ENCODE measurements at regions not wholly inside any gene's neighbourhood (a gene's known extent, or its start where the extent isn't known, plus 50 kb on each side); places are given as distances from the start of the nearest gene placed in this dataset.

DNA sequence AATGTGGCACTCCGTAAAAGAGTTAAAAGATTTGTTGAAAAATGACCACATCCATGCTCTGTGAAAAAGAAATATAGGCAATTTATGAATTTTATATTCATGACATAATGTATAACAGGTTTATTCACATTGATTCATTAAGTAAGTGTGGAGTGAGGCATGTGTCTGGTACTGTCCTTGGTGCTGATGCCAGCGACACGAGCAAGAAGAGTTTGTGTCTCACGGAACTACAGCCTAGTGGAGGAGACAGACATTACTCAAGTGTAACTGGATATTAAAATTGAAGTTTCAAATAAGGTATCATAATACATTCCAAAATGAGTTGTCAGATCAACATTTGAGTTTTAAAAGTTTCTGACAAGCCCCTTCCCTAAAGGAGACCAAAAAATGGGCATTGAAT is 122.7 kb upstream of the PRNP start:
- Histone ChIP-seq H3K27me3 (replicated peaks in 1 of 4; ENCODE audit: control insufficient read depth in 3 of 4, extremely low read depth in 1 of 4, insufficient read depth in 3 of 4, low read length in 3 of 4) (no peaks in the 10 kb centered on the region), H4K20me1 (replicated peaks in 1 of 2; ENCODE audit: control insufficient read depth in 1 of 2, insufficient read depth in 2 of 2, low read length in 2 of 2) (no peaks in the 10 kb centered on the region), H3K27ac (ENCODE audit: low read depth, low read length) (no peak overlapping the region), H2AK5ac (ENCODE audit: low read depth, low read length) (no peak overlapping the region), H3K4ac (replicated peaks; ENCODE audit: insufficient read length, low read depth, low read length) (no peak overlapping the region), H2BK15ac (ENCODE audit: low read length) (no peak overlapping the region), H3K23ac (ENCODE audit: insufficient read length) (no peak overlapping the region), H3K23me2 (ENCODE audit: low read depth, low read length) (no peaks in the 10 kb centered on the region), H4K91ac (replicated peaks; ENCODE audit: insufficient read length, low read length) (no peak overlapping the region), H3K14ac (ENCODE audit: insufficient read length) (no peak overlapping the region), H2BK20ac (ENCODE audit: low read length) (no peak overlapping the region), H3K9me3 (ENCODE audit: insufficient read depth in 2 of 2, low read depth in 1 of 2, low read length in 1 of 2) (peaks cover 0 to 4% of the 10 kb centered on the region in 2 experiments; a peak in 2 of 4 replicates), H3K36me3 (ENCODE audit: control insufficient read depth in 2 of 4, insufficient read depth in 4 of 4, low read length in 3 of 4) (no peaks in the 10 kb centered on the region), H3K18ac (ENCODE audit: extremely low read depth, low read length) (no peak overlapping the region), H3K79me2 (ENCODE audit: control insufficient read depth in 1 of 2, insufficient read depth in 2 of 2, low read length in 2 of 2) (no peaks in the 10 kb centered on the region), H3K4me2 (ENCODE audit: insufficient read depth in 1 of 2, low read depth in 2 of 2, low read length in 2 of 2) (no peak overlapping the region), H3K4me1 (replicated peaks in 1 of 4; ENCODE audit: control insufficient read depth in 3 of 4, insufficient read depth in 4 of 4, low read length in 3 of 4) (no peaks in the 10 kb centered on the region), H2BK5ac (ENCODE audit: low read depth, low read length) (no peak overlapping the region), H4K5ac (ENCODE audit: insufficient read length, low read depth, low read length) (no peak overlapping the region), H2BK12ac (ENCODE audit: low read depth, low read length) (no peak overlapping the region), H2BK120ac (replicated peaks; ENCODE audit: low read depth, low read length) (no peak overlapping the region), H3K56ac (replicated peaks; ENCODE audit: insufficient read length, low read depth, low read length) (no peak overlapping the region), H3K9ac (replicated peaks in 1 of 4; ENCODE audit: extremely low read depth in 1 of 4, low read depth in 3 of 4, low read length in 3 of 4) (no peak overlapping the region), H3K4me3 (ENCODE audit: extremely low read depth in 1 of 4, insufficient read depth in 2 of 4, low read depth in 3 of 4, low read length in 4 of 4) (no peak overlapping the region), H2AFZ (ENCODE audit: low read length) (no peak overlapping the region), H3K79me1 (ENCODE audit: low read depth, low read length) (no peaks in the 10 kb centered on the region), H4K8ac (ENCODE audit: extremely low read depth, insufficient read depth, low read length) (no peak overlapping the region)
- POLR2A ChIA-PET (ENCODE audit: partially characterized antibody): no interaction called here
- CTCF ChIA-PET (ENCODE audit: partially characterized antibody): interaction anchor here (1.0 to 1.1 kb wide), 2 partner anchors 18 to 177 kb away, joined by 3 read pairs; no protein-coding TSS in a partner anchor
- FAIRE-seq (peak; percentile 73), DNase-seq (ENCODE audit: low read depth in 1 of 2, low spot score in 2 of 2) (peak in 1 of 2 experiments; percentile 53)
- WGBS, 2 experiments (ENCODE audit: extremely low coverage in 1 of 2, insufficient coverage in 1 of 2, insufficient read length in 1 of 2, insufficient replicate concordance in 2 of 2, low coverage in 1 of 2, low lambda C conversion rate in 2 of 2, missing lambda C conversion rate in 1 of 2): 53% methylated on average over 4 of the region's 4 CpGs; no CpG with 5 or more reads in 1 of the 2 experiments
- TF ChIP-seq, protein P1, sequence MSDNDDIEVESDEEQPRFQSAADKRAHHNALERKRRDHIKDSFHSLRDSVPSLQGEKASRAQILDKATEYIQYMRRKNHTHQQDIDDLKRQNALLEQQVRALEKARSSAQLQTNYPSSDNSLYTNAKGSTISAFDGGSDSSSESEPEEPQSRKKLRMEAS (IDR thresholded peaks at IDR 0.05): peak; percentile 53
- TF ChIP-seq SAP30 (IDR thresholded peaks at IDR 0.05; ENCODE audit: insufficient read depth, insufficient replicate concordance, low read length) (peak; percentile 68), CHD2 (IDR thresholded peaks at IDR 0.05; ENCODE audit: low read length) (no peak), TBP (IDR thresholded peaks at IDR 0.05; ENCODE audit: low read depth, low read length) (no peak), RAD21 (IDR thresholded peaks at IDR 0.05 in 1 of 2, conservative IDR thresholded peaks at IDR 0.05 in 1 of 2; ENCODE audit: low read depth in 2 of 2, low read length in 2 of 2) (peak; percentile 14 to 16; a peak in 3 of 4 replicates), TAF1 (IDR thresholded peaks at IDR 0.05; ENCODE audit: low read depth, low read length) (no peak), TAF7 (optimal IDR thresholded peaks at IDR 0.05; ENCODE audit: borderline replicate concordance, low read depth, low read length) (no peak), SIN3A (conservative IDR thresholded peaks at IDR 0.05 in 1 of 2, IDR thresholded peaks at IDR 0.05 in 1 of 2; ENCODE audit: low read depth in 1 of 2, low read length in 2 of 2) (peak; percentile 28 to 58; a peak in 1 of 4 replicates)
- TF ChIP-seq, protein P2, sequence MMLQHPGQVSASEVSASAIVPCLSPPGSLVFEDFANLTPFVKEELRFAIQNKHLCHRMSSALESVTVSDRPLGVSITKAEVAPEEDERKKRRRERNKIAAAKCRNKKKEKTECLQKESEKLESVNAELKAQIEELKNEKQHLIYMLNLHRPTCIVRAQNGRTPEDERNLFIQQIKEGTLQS (IDR thresholded peaks at IDR 0.05; ENCODE audit: insufficient read depth, low read depth, low read length): no peak
- TF ChIP-seq, protein P3, sequence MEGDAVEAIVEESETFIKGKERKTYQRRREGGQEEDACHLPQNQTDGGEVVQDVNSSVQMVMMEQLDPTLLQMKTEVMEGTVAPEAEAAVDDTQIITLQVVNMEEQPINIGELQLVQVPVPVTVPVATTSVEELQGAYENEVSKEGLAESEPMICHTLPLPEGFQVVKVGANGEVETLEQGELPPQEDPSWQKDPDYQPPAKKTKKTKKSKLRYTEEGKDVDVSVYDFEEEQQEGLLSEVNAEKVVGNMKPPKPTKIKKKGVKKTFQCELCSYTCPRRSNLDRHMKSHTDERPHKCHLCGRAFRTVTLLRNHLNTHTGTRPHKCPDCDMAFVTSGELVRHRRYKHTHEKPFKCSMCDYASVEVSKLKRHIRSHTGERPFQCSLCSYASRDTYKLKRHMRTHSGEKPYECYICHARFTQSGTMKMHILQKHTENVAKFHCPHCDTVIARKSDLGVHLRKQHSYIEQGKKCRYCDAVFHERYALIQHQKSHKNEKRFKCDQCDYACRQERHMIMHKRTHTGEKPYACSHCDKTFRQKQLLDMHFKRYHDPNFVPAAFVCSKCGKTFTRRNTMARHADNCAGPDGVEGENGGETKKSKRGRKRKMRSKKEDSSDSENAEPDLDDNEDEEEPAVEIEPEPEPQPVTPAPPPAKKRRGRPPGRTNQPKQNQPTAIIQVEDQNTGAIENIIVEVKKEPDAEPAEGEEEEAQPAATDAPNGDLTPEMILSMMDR (IDR thresholded peaks at IDR 0.05; ENCODE audit: control extremely low read depth in 1 of 3, insufficient read depth in 1 of 3, low read depth in 1 of 3, low read length in 3 of 3): peak in 1 of 3 experiments; percentile 29; a peak in 1 of 4 replicates

Data from H1 (cell line).